HG02840 (cell line): ENCODE measurements at regions not wholly inside any gene's neighbourhood (a gene's known extent, or its start where the extent isn't known, plus 50 kb on each side); places are given as distances from the start of the nearest gene placed in this dataset.
"Not testable (repeated sequence)": the region's sequence is repeated elsewhere in the genome, so short reads cannot be mapped to it uniquely, and the experiment has no call there.

Source experiments
- ATAC-seq: cut with Tn5 transposase; IDR thresholded peaks from one replicate; pipeline ENCODE4 v1.9.1; 2021; ENCODE audit warnings: mild to moderate bottlenecking, moderate library complexity, moderate number of reproducible peaks; ENCODE audit not compliant: unreplicated experiment, low FRiP score

- ATAC-seq, result no peak
Measured at GRCh38 chr1:105437847-105438246, 1618.6 kb upstream of the PRMT6 start.

GRCh38 chr1:105442901-105443300 is 1613.6 kb upstream of the PRMT6 start:
- no peak for ATAC-seq

GRCh38 chr1:105459759-105460158 is 1596.7 kb upstream of the PRMT6 start:
- no peak for ATAC-seq

GRCh38 chr1:105462308-105462707 is 1594.2 kb upstream of the PRMT6 start:
- ATAC-seq, result no peak

GRCh38 chr1:105467549-105467948 is 1588.9 kb upstream of the PRMT6 start:
- ATAC-seq, result no peak

GRCh38 chr1:105470541-105470940 is 1585.9 kb upstream of the PRMT6 start:
- ATAC-seq, result not testable (repeated sequence)

GRCh38 chr1:105483436-105483835 is 1573.0 kb upstream of the PRMT6 start:
- no peak for ATAC-seq

- no peak for ATAC-seq
Measured at GRCh38 chr1:105485207-105485606, 1571.3 kb upstream of the PRMT6 start.

GRCh38 chr1:105492921-105493320 is 1563.6 kb upstream of the PRMT6 start:
- ATAC-seq, result no peak

GRCh38 chr1:105516068-105516467 is 1540.4 kb upstream of the PRMT6 start:
- ATAC-seq, result no peak

GRCh38 chr1:105533996-105534395 is 1522.5 kb upstream of the PRMT6 start:
- no peak for ATAC-seq

- no peak for ATAC-seq
Measured at GRCh38 chr1:105544475-105544874, 1512.0 kb upstream of the PRMT6 start.

- no peak for ATAC-seq
Measured at GRCh38 chr1:105556266-105556665, 1500.2 kb upstream of the PRMT6 start.

GRCh38 chr1:105558023-105558422 is 1498.5 kb upstream of the PRMT6 start:
- no peak for ATAC-seq

- ATAC-seq, result no peak
Measured at GRCh38 chr1:105565006-105565405, 1491.5 kb upstream of the PRMT6 start.

GRCh38 chr1:105585791-105586190 is 1470.7 kb upstream of the PRMT6 start:
- no peak for ATAC-seq

GRCh38 chr1:105591681-105592080 is 1464.8 kb upstream of the PRMT6 start:
- ATAC-seq, result no peak

- ATAC-seq, result no peak
Measured at GRCh38 chr1:105608713-105609112, 1447.8 kb upstream of the PRMT6 start.

- no peak for ATAC-seq
Measured at GRCh38 chr1:105626276-105626987, 1430.0 kb upstream of the PRMT6 start.

GRCh38 chr1:105631153-105631744 is 1425.2 kb upstream of the PRMT6 start:
- not testable (repeated sequence) for ATAC-seq

- ATAC-seq, result no peak
Measured at GRCh38 chr1:105632342-105633196, 1423.9 kb upstream of the PRMT6 start.
